HEK293T (cell line): ENCODE measurements at regions not wholly inside any gene's neighbourhood (a gene's known extent, or its start where the extent isn't known, plus 50 kb on each side); places are given as distances from the start of the nearest gene placed in this dataset.
A peak's percentile ranks its signal among the peaks of the same experiment; 100 is the strongest.

Experiments
- CTCF ChIA-PET: fragments of 350-600 bp; formaldehyde crosslinking; extraction: SDS; loops from one replicate; lab custom pipeline; 2021; ENCODE audit warnings: antibody characterized with exemption, inconsistent platforms; lab: Yijun Ruan, JAX
- POLR2A ChIA-PET: fragments of 350-600 bp; formaldehyde crosslinking; extraction: SDS; loops from one replicate; lab custom pipeline; 2020; ENCODE audit warnings: antibody characterized with exemption, inconsistent platforms; lab: Yijun Ruan, JAX
- DNase-seq: peaks from one replicate; pipeline ENCODE4 v3.0.0; 2012; ENCODE audit warnings: mixed read lengths; ENCODE audit errors: extremely low spot score
- ARNT ChIP-seq: fragments of 450-650 bp; IDR thresholded peaks from 2 replicates; pipeline ENCODE4 v1.6.1; 2017; ENCODE audit warnings: mild to moderate bottlenecking
- BHLHE40 ChIP-seq: fragments of 450-650 bp; IDR thresholded peaks from 2 replicates; pipeline ENCODE4 v1.6.1; 2016; ENCODE audit warnings: mild to moderate bottlenecking, moderate library complexity, borderline replicate concordance
- CTBP1 ChIP-seq: fragments of 450-650 bp; IDR thresholded peaks from 2 replicates; pipeline ENCODE4 v1.6.1; 2016; ENCODE audit warnings: borderline replicate concordance
- ELF4 ChIP-seq: fragments of 450-650 bp; IDR thresholded peaks from 2 replicates; pipeline ENCODE4 v1.6.1; 2017; ENCODE audit warnings: antibody characterized with exemption
- FOXA1 ChIP-seq: fragments of 450-650 bp; IDR thresholded peaks from 2 replicates; pipeline ENCODE4 v1.6.1; 2016; ENCODE audit warnings: mild to moderate bottlenecking
- FOXK2 ChIP-seq: fragments of 450-650 bp; IDR thresholded peaks from 2 replicates; pipeline ENCODE4 v1.6.1; 2016; ENCODE audit warnings: mild to moderate bottlenecking
- FOXM1 ChIP-seq: fragments of 450-650 bp; IDR thresholded peaks from 2 replicates; pipeline ENCODE4 v1.6.1; 2017; ENCODE audit warnings: mild to moderate bottlenecking, borderline replicate concordance
- HDGF ChIP-seq: fragments of 450-650 bp; IDR thresholded peaks from 2 replicates; pipeline ENCODE4 v1.6.1; 2017; ENCODE audit warnings: antibody characterized with exemption, borderline replicate concordance
- L3MBTL2 ChIP-seq: fragments of 450-650 bp; conservative IDR thresholded peaks from 2 replicates; pipeline ENCODE4 v1.6.1; 2016; ENCODE audit warnings: mild to moderate bottlenecking
- LEF1 ChIP-seq: fragments of 450-650 bp; IDR thresholded peaks from 2 replicates; pipeline ENCODE4 v1.6.1; 2017; ENCODE audit warnings: mild to moderate bottlenecking, borderline replicate concordance
- NFRKB ChIP-seq: fragments of 450-650 bp; IDR thresholded peaks from 2 replicates; pipeline ENCODE4 v1.6.1; 2016; ENCODE audit warnings: mild to moderate bottlenecking, moderate library complexity
- SP1 ChIP-seq: fragments of 450-650 bp; IDR thresholded peaks from 2 replicates; pipeline ENCODE4 v1.6.1; 2017
- SUZ12 ChIP-seq: fragments of 450-650 bp; IDR thresholded peaks from 2 replicates; pipeline ENCODE4 v1.6.1; 2016; ENCODE audit warnings: mild to moderate bottlenecking
- TARDBP ChIP-seq: fragments of 450-650 bp; IDR thresholded peaks from 2 replicates; pipeline ENCODE4 v1.6.1; 2016
- ZNF384 ChIP-seq: fragments of 450-650 bp; IDR thresholded peaks from 2 replicates; pipeline ENCODE4 v1.6.1; 2016
- TF ChIP-seq, protein P1 (sequence below): fragments of 450-650 bp; IDR thresholded peaks from 2 replicates; pipeline ENCODE4 v1.6.1; 2016

DNA sequence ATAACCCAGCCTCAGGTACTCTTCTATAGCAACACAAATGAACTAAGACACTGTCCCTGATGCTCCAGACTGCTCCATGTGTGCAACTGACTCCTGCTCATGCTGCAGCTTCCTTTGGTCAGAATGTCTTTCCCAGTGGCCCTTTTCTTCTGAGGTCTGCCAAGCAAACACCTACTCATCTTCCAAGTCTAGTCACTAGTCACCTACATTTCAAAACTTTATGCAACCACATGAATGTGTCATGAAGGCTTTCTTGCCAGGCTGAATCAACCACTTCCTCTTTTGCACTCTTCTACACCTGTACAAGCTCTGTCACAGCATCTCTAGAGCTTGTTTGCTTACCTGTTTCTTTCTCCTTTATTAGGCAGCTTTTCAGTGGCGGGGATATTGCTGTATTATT lies 75.8 kb downstream of the LSMEM1 start:
- TF ChIP-seq FOXA1 (no peak), LEF1 (no peak), ZNF384 (no peak), SP1 (no peak), FOXK2 (no peak), ARNT (no peak)
- ChIA-PET CTCF (no interaction called here), POLR2A (no interaction called here)
- DNase-seq: no peak

DNA sequence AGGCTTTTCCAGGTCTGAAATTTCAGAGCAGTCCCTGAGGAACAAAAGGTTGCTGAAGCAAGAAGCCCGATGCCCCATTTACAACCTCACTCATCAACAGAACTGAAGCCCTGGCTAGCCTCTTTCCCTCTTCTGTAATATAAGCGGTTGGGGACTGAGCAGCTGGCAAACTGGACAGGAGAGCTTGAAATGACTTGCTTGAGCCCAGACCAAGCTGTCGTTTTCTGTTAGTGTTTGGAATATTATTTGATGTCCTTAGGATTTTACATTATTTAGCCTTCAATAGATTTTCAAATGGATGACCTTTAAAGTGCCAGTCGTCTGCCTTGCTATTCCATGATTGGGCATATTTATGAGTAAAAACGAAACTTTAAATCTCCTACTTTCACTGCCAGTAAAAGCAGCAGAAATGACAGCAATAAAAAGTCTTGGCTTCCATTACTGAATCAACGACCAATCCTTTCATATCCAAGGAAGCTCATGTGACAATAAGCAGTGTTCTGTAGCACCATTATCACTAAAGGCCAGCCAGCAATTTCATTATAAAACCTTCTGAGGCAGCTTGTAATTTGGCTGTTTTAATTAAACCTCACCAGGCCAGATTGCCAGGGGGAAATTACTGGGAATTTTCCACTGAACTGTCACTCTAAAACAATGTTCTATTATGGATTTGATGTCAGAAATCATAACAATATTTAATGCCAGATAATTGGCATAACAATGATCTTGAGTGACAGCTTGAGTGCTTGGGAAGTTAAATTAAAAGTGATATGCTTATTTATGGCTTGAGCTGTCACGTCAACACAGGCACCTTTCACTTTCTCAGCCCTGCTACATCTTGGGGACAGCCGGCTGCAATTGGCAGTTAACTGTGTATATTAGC lies 85.9 kb downstream of the LSMEM1 start:
- TF ChIP-seq, protein P1, sequence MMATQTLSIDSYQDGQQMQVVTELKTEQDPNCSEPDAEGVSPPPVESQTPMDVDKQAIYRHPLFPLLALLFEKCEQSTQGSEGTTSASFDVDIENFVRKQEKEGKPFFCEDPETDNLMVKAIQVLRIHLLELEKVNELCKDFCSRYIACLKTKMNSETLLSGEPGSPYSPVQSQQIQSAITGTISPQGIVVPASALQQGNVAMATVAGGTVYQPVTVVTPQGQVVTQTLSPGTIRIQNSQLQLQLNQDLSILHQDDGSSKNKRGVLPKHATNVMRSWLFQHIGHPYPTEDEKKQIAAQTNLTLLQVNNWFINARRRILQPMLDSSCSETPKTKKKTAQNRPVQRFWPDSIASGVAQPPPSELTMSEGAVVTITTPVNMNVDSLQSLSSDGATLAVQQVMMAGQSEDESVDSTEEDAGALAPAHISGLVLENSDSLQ: peak; percentile 98
- TF ChIP-seq SUZ12: no peak
- DNase-seq: peak; percentile 17
- ChIA-PET CTCF (interaction anchor here (0.6 kb wide), 1 partner anchor 42 kb away, joined by 3 read pairs; no protein-coding TSS in a partner anchor), POLR2A (no interaction called here)

DNA sequence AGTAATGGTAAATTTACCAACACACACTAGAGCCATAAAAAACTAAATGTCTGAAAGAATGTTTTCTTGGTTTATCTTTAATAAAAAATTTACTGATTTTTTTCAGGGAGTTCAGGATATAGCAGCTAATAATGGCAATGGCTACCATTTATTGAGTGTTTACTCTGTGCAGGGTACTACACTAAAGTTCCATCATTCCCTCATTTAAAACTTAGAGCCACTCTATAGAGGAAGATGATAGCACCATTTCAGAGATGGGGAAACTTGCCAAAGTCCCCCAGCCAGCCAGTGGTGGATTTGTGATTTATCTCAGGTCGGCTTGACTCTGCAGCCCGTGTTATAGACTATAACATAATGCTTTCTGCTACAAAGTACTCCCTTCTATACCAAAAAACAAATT lies 86.6 kb downstream of the LSMEM1 start:
- no peak for DNase-seq
- TF ChIP-seq ZNF384: no peak
- TF ChIP-seq BHLHE40: no peak
- no peak for TF ChIP-seq ARNT
- ChIA-PET CTCF (no interaction called here), POLR2A (no interaction called here)

DNA sequence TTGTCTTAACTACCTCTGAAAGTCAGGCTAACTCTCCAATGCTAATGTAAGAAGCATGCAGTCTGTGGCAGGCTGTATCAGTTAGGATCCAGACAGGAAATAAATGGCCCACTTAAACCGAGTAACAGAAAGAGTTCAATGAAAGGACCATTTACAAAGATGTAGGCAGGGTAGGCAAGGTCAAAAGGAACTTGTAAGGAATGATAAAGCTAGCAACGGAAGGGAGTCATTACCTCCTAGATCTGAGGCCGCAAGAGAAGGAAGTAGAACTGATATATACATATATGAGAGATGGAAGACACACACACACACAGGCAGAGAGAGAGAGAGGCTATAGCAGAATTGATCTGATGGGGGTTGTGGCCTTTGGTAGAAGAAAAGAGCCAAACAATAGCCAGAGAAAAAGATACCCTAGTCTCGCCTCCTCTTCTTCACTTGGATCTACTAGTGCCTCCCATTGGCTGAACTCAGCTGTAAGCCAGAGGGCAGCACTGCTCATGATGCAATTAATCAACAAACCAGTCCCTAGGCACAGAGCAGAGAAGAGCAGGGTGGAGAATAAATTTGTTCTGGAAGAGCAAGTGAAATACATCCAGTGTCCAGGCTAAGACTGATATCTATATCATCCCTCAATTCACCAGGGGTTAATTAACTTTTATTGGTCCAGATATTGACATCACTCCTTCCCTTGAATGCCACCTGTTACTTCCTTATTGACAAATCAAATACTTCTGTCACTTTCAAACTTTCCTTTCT lies 91.2 kb downstream of the LSMEM1 start:
- DNase-seq: no peak
- POLR2A ChIA-PET: no interaction called here
- CTCF ChIA-PET: no interaction called here
- no peak for TF ChIP-seq ARNT
- TF ChIP-seq, protein P1: no peak
- TF ChIP-seq L3MBTL2: no peak
- TF ChIP-seq CTBP1: no peak
- no peak for TF ChIP-seq SP1
- no peak for TF ChIP-seq NFRKB
- TF ChIP-seq BHLHE40: no peak
- no peak for TF ChIP-seq SUZ12
- TF ChIP-seq LEF1: no peak
- TF ChIP-seq FOXM1: no peak
- no peak for TF ChIP-seq FOXK2

DNA sequence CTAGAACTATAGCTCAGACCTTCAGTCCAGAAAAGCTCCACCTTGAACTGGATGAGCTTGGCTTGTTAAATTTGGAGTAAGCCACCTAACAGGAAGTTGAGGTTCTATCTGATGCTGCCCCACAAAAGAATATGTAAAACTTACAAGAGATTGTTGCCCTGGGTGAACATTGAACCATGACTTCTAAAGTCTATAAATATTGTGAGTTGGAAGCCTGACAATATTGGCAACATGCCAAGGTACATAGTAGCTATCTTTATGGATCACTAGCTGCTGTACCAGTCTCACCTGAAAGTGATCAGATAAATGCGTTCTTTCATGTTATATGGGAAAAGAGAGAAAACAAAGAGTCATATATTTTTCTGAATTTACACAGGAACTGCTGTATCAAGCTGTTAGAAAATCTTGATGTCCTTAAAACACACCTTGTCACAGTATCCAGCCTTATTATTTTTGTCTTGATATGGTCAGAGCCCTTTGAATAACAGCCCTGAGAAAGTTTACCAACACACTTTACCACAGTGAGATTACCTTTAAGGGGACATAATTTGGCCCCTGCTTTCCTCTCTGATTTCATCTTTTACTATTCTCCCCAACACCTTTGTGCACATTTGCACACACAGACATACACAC lies 92.0 kb downstream of the LSMEM1 start:
- DNase-seq: no peak
- ChIA-PET POLR2A (no interaction called here), CTCF (no interaction called here)
- TF ChIP-seq SP1 (no peak), LEF1 (no peak), CTBP1 (no peak), SUZ12 (no peak), TARDBP (no peak)

DNA sequence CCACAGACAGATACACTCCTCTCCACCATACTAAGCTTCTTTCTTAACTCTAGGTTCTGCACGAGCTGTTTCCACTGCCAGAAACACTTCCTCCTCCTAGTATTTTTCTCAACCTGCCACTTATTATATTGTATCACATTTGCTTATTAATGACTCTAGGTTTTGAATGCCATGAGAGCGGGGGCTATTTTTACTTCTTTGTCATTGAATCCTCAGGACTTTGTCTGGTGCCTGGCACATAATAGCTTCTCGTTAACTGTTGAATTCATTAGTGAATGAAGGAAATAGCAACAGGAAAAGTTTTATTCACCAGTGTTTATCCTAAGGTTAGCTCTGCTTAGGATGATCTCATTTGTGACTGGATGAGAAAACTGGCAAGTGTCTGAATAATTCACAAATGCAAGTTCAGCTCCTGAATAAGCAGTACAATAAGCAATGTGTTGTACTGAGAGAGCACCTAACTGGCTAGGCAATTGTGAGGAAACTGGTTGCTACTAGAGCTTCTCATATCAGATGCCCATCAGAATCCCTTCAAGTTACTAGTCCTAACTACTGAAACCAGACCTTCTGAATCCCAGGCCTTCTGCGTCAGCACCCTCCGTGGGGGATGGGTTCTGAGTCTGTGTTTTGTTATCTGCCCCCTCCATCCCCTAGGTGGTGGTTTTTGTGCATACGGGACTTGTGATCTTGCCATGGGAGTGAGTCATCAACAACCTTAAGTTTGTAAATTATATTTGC lies 92.7 kb downstream of the LSMEM1 start:
- ChIA-PET POLR2A (no interaction called here), CTCF (no interaction called here)
- no peak for TF ChIP-seq TARDBP
- no peak for TF ChIP-seq LEF1
- TF ChIP-seq ELF4: no peak
- TF ChIP-seq CTBP1: no peak
- TF ChIP-seq SP1: no peak
- TF ChIP-seq FOXA1: no peak
- TF ChIP-seq BHLHE40: no peak
- TF ChIP-seq FOXK2: no peak
- no peak for TF ChIP-seq HDGF
- no peak for TF ChIP-seq ZNF384
- no peak for TF ChIP-seq NFRKB
- TF ChIP-seq, protein P1: no peak
- TF ChIP-seq ARNT: no peak
- DNase-seq: peak; percentile 12
